A673 (cell line): ENCODE measurements at regions not wholly inside any gene's neighbourhood (a gene's known extent, or its start where the extent isn't known, plus 50 kb on each side); places are given as distances from the start of the nearest gene placed in this dataset.

Experiments
- BruUV-seq: library from RNA; stranded (reverse); fragments of 400-500 nt; replicated peaks from 2 replicates; lab custom pipeline; 2021; lab: Mats Ljungman, UMichigan
- CTCF ChIA-PET: fragments of 300-600 bp; sonication (Branson Sonifier 250); formaldehyde crosslinking; loops from one replicate; lab custom pipeline; 2022; ENCODE audit warnings: antibody characterized with exemption; lab: Charles Lee
- POLR2A ChIA-PET: fragments of 300-600 bp; sonication (Branson Sonifier 250); formaldehyde crosslinking; loops from one replicate; lab custom pipeline; 2022; ENCODE audit warnings: antibody characterized with exemption; ENCODE audit not compliant: low non-redundant PET; lab: Charles Lee
- DNase-seq: peaks from one replicate; pipeline ENCODE4 v3.0.0-alpha.2; 2015; ENCODE audit warnings: low spot score
- H3K27ac ChIP-seq: fragments of 200-600 bp; sonication (generic); 2 replicates; pipeline ENCODE4 v1.5.1; 2016; ENCODE audit warnings: mixed run types, low read depth, mild to moderate bottlenecking, mixed read lengths, antibody characterized with exemption, low read length; ENCODE audit not compliant: poor library complexity, severe bottlenecking
- H3K27me3 ChIP-seq: fragments of 200-600 bp; sonication (generic); replicated peaks from 2 replicates; pipeline ENCODE4 v1.6.1; 2017; ENCODE audit warnings: mixed run types, low read depth, mild to moderate bottlenecking, mixed read lengths, antibody characterized with exemption, low read length; ENCODE audit not compliant: insufficient read depth, poor library complexity
- H3K36me3 ChIP-seq: fragments of 200-600 bp; sonication (generic); 2 replicates; pipeline ENCODE4 v1.6.1; 2016; ENCODE audit warnings: mixed run types, mild to moderate bottlenecking, mixed read lengths, antibody characterized with exemption, low read length; ENCODE audit not compliant: insufficient read depth, poor library complexity, severe bottlenecking
- H3K4me1 ChIP-seq: fragments of 200-600 bp; sonication (generic); 2 replicates; pipeline ENCODE4 v1.6.1; 2017; ENCODE audit warnings: mixed run types, mild to moderate bottlenecking, mixed read lengths, antibody characterized with exemption, low read length; ENCODE audit not compliant: insufficient read depth, poor library complexity, severe bottlenecking
- H3K4me3 ChIP-seq: fragments of 200-600 bp; sonication (generic); 2 replicates; pipeline ENCODE4 v1.5.1; 2016; ENCODE audit warnings: low read depth, mixed run types, mild to moderate bottlenecking, mixed read lengths, low read length; ENCODE audit not compliant: poor library complexity, severe bottlenecking
- H3K9me3 ChIP-seq: fragments of 200-600 bp; sonication (generic); 2 replicates; pipeline ENCODE4 v1.6.1; 2016; ENCODE audit warnings: mixed run types, low read depth, mild to moderate bottlenecking, mixed read lengths, antibody characterized with exemption, low read length; ENCODE audit not compliant: poor library complexity, severe bottlenecking
- CTCF ChIP-seq: fragments of 300-800, 200-600 bp; sonication (generic); conservative IDR thresholded peaks from 2 replicates; pipeline ENCODE4 v1.5.1; 2017; ENCODE audit warnings: low read depth, mild to moderate bottlenecking, antibody characterized with exemption, low read length, moderate library complexity, mixed read lengths
- EZH2 ChIP-seq: fragments of 200-600 bp; sonication (generic); IDR thresholded peaks from 2 replicates; pipeline ENCODE4 v1.6.1; 2017; ENCODE audit warnings: borderline replicate concordance, low read depth, mild to moderate bottlenecking, mixed read lengths, antibody characterized with exemption, low read length; ENCODE audit not compliant: poor library complexity, severe bottlenecking
- intact Hi-C: fragments of 100-400 bp; cut with micrococcal nuclease; formaldehyde crosslinking; loops from one replicate; pipeline ENCODE4 v1.10.0; 2022; ENCODE audit not compliant: unreplicated experiment

- ChIA-PET POLR2A (no interaction called here), CTCF (no interaction called here)
- no peak for TF ChIP-seq EZH2
- no peak for TF ChIP-seq CTCF
- peak; percentile 45 for DNase-seq
- no TSS peak for BruUV-seq
- Histone ChIP-seq H3K9me3 (no peaks in the 10 kb centered on the region), H3K27me3 (no peaks in the 10 kb centered on the region), H3K27ac (no peak overlapping the region), H3K4me3 (no peak overlapping the region), H3K36me3 (no peaks in the 10 kb centered on the region), H3K4me1 (no peaks in the 10 kb centered on the region)
- intact Hi-C loops, result no loop called here
These were observed 85.7 kb upstream of the MBNL2 start for GRCh38 chr13:97136418-97136817.

- TF ChIP-seq EZH2, result no peak
- TF ChIP-seq CTCF, result no peak
- ChIA-PET POLR2A (no interaction called here), CTCF (no interaction called here)
- H3K4me1 ChIP-seq, result peaks cover 3% of the 10 kb centered on the region
- no peak overlapping the region for H3K27ac ChIP-seq
- intact Hi-C loops, result no loop called here
- DNase-seq, result no peak
- H3K4me3 ChIP-seq, result no peak overlapping the region
- H3K27me3 ChIP-seq, result no peaks in the 10 kb centered on the region
- no peaks in the 10 kb centered on the region for H3K9me3 ChIP-seq
- BruUV-seq, result no TSS peak
- no peaks in the 10 kb centered on the region for H3K36me3 ChIP-seq
These were observed 82.4 kb upstream of the MBNL2 start for GRCh38 chr13:97139691-97140090.

GRCh38 chr13:97140131-97140530 is 82.0 kb upstream of the MBNL2 start:
- no peaks in the 10 kb centered on the region for H3K9me3 ChIP-seq
- no peak overlapping the region for H3K4me3 ChIP-seq
- ChIA-PET CTCF (no interaction called here), POLR2A (no interaction called here)
- H3K4me1 ChIP-seq, result peaks cover 3% of the 10 kb centered on the region
- no peaks in the 10 kb centered on the region for H3K27me3 ChIP-seq
- BruUV-seq, result no TSS peak
- no peak for DNase-seq
- intact Hi-C loops, result no loop called here
- H3K27ac ChIP-seq, result no peak overlapping the region
- no peaks in the 10 kb centered on the region for H3K36me3 ChIP-seq
- no peak for TF ChIP-seq CTCF
- no peak for TF ChIP-seq EZH2
